DMS 273 treated with DMSO at 0.1 percent for 48 hours (cell line): ENCODE measurements at regions not wholly inside any gene's neighbourhood (a gene's known extent, or its start where the extent isn't known, plus 50 kb on each side); places are given as distances from the start of the nearest gene placed in this dataset.

ENCODE experiments used
- DNase-seq: peaks from one replicate; lab custom pipeline; 2025; lab: John Stamatoyannopoulos, UW

GRCh38 chr10:78619896-78620295 lies 448.9 kb upstream of the ZMIZ1 start:
- DNase-seq, result no peak

GRCh38 chr10:78620985-78621799 lies 447.6 kb upstream of the ZMIZ1 start:
- no peak for DNase-seq

- DNase-seq, result no peak
Measured at GRCh38 chr10:78623578-78624215, 445.1 kb upstream of the ZMIZ1 start.

DNA sequence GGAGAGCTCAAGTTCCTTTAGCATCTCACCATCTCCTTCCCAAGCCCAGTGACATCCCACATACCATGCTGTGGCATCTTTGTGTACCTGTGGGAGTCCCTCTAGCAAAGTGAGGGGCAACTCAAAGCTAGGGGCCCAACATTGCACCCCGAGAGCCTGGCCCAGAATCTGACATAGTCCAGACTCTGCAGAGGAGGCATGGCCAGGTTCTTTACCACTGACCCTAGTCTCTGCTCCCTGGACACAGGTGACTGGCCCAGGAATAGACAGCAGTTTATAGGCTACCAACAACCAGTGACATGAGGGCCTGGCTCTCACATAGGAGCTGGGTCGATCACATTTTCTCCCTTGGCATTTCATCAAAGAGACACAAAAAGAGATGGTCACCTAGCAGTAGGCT lies 444.0 kb upstream of the ZMIZ1 start:
- no peak for DNase-seq

DNA sequence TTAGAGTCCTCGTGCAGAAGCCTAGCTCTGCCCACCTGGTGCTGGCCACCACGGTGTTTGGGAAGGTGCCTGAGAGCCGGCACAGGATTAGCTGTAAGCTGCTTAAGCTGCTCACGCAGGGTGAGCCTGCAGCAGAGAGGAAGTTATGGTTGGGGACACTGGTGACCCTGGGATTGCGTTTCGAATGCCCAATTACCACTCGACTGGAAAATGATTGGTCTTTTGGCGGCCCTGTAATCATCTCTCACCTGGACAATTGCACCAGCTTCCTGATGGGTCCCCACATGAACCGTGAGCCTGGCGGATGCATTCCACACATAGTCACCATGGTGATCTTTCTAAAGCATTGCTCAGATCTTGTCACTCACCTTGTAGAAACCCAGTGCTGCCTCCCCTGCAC lies 442.3 kb upstream of the ZMIZ1 start:
- DNase-seq, result no peak

- peak; percentile 55 for DNase-seq
Measured at GRCh38 chr10:78627254-78627795, 441.4 kb upstream of the ZMIZ1 start.

- DNase-seq, result no peak
Measured at GRCh38 chr10:78628976-78629375, 439.8 kb upstream of the ZMIZ1 start.

- no peak for DNase-seq
Measured at GRCh38 chr10:78629773-78630172, 439.0 kb upstream of the ZMIZ1 start.

DNA sequence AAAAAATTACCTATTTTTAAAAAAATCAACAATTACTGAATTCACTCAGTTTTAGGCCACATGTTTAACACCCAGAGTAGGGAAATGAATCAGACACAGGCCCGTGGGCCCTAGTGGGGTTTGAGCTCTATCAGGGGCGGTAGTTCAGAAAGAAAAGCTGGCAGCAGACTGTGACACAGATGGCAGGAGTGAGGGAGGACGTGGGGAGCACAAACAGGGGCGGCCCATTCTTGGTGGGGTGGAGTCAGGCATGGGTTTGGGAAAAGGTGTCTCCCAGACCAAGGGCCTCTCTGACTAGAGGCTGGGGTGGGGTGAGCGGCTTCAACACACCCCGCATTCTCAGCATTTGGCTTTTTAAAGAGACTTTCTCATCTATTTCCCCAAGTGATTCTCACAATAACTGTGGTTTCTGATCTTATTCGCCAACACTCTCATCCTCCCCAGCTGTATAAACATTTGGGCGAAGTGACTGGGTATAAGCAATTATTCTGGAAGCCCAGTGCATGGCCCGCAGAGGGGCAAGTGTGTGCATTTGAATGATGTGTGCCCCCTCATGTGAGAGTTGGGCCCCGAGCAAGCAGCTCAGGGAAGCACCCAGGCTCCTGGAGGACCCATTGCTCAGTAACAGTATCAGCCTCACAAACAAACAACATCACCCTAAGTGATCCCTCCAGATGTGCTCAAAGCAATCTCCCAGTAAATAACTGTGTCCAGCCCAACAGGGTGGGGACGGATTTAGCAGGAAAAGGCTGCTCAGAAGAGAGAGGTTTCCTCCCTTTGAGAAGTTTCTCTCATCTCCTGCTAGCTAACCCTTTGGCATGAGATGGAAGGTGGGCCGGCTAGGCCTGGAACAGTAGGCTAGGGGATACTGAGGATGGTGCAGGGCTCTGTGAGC lies 437.6 kb upstream of the ZMIZ1 start:
- peak; percentile 19 for DNase-seq

- DNase-seq, result peak; percentile 31
Measured at GRCh38 chr10:78634389-78634815, 434.4 kb upstream of the ZMIZ1 start.

DNA sequence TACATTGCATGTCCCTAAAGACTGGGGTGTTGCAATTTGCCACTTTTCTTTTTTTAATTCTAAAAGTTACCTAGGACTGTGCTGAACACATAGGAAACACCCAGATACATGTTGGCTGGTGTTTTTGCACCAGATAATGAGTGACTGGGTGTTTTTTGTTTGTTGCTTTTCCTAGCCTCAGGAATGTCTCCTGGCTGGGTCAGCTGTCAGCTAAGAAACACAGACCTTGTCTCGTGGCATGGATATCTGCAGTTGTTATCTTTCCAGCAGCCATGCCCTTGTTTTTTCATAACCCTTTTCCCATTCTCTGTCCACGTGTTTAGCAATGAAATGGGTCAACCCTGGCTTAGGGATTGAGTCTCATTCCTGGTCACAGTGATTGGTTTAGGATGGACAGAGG lies 433.9 kb upstream of the ZMIZ1 start:
- no peak for DNase-seq

DNA sequence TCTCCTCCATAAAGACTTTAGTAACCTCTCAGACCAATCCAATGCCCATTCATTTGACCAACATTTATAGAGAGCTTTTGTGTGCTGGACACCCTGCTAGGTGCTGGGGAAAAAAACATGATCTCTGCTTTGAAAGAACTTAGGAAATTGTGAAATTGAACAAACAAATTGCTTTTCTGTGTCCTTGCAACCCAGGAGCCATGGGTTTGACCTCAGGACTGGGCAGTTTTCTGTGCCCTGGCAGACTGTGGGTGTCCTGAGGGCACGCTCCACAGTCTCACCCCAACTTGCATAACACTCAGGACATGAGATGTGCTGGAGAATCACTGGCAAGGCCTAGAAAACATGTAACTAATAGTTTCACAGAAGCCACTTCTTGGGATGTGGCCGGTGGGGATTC lies 429.1 kb upstream of the ZMIZ1 start:
- no peak for DNase-seq

DNA sequence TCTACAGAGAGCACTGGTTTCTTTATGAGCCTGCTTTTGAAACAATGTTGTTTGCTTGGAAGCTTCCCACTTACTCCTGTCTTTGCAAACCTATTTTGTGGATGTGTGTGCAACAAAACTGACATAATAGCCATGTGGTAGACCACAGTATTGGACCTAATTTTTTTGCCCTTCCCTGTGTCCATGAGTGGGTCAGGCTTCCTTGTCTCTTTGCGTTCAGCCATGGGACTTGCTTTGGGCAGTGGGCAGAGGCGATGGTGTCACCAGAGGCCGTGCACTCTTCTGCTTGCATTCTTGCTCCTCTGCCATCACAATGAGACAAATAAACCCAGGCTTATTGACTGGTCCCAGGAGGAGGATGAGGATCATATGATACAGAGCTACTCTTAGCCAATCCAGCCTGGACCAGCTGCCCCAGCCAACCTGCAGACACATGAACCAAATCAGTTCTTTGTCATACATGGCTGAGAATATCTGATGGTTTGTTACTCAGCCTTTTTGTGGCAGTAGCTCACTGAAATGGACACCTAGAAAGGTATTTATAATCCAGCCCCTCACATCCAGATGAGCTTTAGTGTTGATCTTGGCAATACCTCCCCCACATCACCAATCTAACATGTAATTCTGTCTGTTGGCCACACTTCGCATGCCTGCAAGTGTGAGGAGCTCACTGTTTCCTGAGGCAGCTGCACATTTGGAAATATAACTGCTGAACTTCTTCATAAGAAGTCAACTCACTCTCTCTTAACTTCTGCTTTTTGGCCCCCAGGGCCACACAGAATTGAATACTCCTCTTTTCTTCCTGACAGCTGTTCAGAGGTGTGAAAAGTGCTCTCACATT lies 427.8 kb upstream of the ZMIZ1 start:
- no peak for DNase-seq

DNA sequence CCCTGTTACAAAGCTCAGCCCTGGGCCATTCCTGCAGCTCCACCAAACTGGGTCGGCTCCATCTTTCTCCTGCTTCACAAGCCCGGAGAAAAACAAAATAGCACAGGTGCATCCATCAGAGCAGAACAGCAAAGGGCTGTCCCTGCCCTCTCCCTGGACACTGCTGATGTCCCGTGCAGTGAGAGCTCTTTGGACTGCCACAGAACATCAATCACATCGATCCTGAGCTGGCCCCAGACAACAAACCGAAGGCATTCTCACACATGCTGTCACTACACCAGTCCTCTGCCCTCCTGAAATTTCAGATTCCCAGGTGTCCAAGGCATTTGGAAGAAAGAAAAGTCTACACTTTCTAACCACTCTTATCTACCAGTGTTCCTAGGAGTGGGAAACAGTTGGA lies 427.1 kb upstream of the ZMIZ1 start:
- no peak for DNase-seq

DNA sequence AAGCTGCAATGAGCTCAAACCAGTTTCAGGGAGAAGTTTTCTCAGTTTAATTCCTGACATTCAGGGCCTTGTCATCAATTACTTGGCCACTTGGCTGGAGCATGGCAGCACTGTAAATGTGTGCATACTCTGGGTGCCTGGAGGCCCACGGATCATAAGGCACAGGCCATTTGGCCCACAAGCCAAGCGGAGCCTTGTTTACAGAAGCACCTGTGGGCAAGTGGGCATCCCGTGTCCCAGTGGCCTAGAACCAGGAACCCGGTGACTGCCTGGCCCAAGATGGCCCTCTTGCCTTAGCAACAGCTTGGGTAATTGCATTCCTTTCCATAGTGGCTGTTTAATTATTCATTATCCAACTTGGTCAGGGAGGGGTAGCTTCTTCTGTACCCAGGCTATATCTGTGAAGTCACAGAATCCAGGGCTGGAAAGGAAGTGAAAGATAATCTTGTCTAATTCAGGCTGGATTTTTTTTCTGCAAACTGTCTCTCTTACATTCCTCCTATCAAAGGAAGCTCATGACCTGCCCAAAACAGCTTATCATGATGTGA lies 426.4 kb upstream of the ZMIZ1 start:
- no peak for DNase-seq

DNA sequence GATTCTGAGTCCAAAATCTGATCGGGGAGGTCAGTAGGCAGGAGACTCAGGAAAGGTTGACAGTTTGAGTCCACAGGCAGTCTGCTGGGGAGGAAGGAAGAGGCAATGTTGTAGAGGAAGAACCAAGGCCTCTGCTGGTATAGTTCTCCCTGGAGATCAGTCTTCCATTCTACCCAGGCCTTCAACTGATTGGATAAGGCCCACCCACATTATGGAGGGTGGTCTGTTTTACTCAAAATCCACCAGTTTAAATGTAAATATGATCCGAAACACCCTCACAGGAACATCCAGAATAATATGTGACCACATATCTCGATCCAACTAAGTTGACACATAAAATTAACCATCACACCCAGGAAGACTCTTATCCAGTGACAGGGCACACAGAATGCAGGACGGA lies 425.3 kb upstream of the ZMIZ1 start:
- DNase-seq, result no peak

DNA sequence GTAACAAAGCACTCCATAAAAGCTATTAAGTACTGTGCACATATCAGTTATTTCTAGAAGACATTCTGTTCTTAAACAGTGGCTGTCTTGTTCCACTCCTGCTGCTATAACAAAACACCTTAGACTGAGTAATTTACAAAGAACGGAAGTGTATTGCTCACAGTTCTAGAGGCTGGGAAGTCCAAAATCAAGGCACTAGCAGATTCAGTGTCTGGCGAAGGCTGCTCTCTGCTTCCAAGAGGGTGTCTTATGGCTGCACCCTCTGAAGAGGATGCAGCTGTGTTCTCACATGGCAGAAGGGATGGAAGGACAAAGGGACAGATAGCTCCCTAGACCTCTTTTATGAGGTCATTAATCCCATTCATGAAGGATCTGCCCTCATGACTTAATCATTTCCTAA lies 424.2 kb upstream of the ZMIZ1 start:
- DNase-seq, result no peak

DNA sequence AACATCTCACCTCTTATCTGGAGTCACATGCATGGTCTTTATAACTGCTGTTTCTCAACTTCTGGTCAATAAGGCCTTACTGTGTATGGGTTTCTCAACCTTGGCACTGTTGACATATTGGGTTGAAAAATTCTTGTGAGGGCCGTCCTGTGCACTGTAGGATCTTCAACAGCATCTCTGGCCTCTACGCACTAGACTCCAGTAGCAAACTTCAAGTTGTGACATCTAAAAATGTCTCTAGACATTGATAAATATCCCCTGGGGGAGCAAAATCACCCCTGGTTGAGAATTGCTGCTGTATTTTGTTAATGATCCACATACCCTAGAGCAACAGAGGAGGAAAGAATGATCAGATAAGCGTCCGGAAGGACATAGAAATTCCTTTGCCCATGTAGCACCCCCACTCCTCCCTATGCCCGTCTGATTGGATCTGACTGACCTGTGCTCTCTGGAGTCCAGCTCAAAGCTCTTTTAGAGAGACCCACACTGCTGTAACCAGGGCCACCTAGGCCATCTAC lies 423.5 kb upstream of the ZMIZ1 start:
- no peak for DNase-seq

GRCh38 chr10:78645975-78646374 lies 422.8 kb upstream of the ZMIZ1 start:
- DNase-seq, result no peak

- DNase-seq, result no peak
Measured at GRCh38 chr10:78648256-78648860, 420.4 kb upstream of the ZMIZ1 start.

DNA sequence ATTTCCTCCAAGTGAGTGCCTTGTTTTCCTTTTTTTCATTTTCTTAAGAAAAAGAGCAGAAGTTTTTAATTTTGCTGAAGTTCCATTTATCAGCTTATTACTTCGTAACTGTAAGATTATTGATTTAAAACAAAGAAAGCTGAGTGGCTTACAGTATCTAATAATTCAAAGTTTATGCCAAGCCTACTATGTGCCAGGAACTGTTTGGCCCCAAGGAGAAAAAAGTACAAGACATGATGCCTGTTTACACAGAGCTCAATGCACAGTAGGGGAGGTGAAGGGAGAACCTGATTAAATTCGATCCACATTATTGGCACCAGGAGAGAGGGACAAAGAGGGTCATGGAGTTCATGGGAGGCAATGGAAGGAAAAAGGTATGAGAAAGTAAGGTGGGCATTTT lies 419.3 kb upstream of the ZMIZ1 start:
- DNase-seq, result no peak
